Activated naive CD8-positive, alpha-beta T cell treated with anti-CD3 and anti-CD28 coated beads, Interleukin-2, amount 10 ng/mL, durations not matched to agents 7 days and 5 days (primary cell): ENCODE measurements at regions not wholly inside any gene's neighbourhood (a gene's known extent, or its start where the extent isn't known, plus 50 kb on each side); places are given as distances from the start of the nearest gene placed in this dataset.

Source experiments
- ATAC-seq: fragments of 150-1000 bp; cut with Tn5 transposase; one replicate; pipeline ENCODE4 v1.10.0; 2021; ENCODE audit warnings: low read depth, moderate library complexity
- POLR2A ChIA-PET: fragments of 350-600 bp; sonication (Branson Sonifier 250); formaldehyde crosslinking; loops from one replicate; lab custom pipeline; 2021; ENCODE audit warnings: antibody characterized with exemption; lab: Charles Lee
- DNase-seq: peaks from one replicate; pipeline ENCODE4 v3.0.0; 2021
- H3K27ac Mint-ChIP-seq: one replicate; pipeline ENCODE4 v1.8.0; 2022; ENCODE audit warnings: mild to moderate bottlenecking, mixed read lengths
- H3K27me3 Mint-ChIP-seq: one replicate; pipeline ENCODE4 v1.8.0; 2022; ENCODE audit warnings: mild to moderate bottlenecking, moderate library complexity, mixed read lengths
- H3K36me3 Mint-ChIP-seq: one replicate; pipeline ENCODE4 v1.8.0; 2021; ENCODE audit warnings: mild to moderate bottlenecking, mixed read lengths
- H3K4me1 Mint-ChIP-seq: one replicate; pipeline ENCODE4 v1.8.0; 2021; ENCODE audit warnings: mixed read lengths
- H3K4me3 Mint-ChIP-seq: one replicate; pipeline ENCODE4 v1.8.0; 2022; ENCODE audit warnings: mild to moderate bottlenecking, moderate library complexity, mixed read lengths
- H3K9me3 Mint-ChIP-seq: one replicate; pipeline ENCODE4 v1.8.0; 2021; ENCODE audit warnings: mixed read lengths

GRCh38 chr9:90268613-90269012 is 374.0 kb downstream of the DIRAS2 start:
- POLR2A ChIA-PET, result no interaction called here

GRCh38 chr9:90271707-90272106 is 370.9 kb downstream of the DIRAS2 start:
- H3K27ac Mint-ChIP-seq, result no peak overlapping the region
- no peaks in the 10 kb centered on the region for H3K36me3 Mint-ChIP-seq
- POLR2A ChIA-PET, result no interaction called here
- no peak overlapping the region for H3K4me3 Mint-ChIP-seq
- peaks cover 13% of the 10 kb centered on the region for H3K27me3 Mint-ChIP-seq
- ATAC-seq (no peak), DNase-seq (no peak)
- H3K9me3 Mint-ChIP-seq, result no peaks in the 10 kb centered on the region
- H3K4me1 Mint-ChIP-seq, result no peaks in the 10 kb centered on the region

More at GRCh38 chr9:90268613-90269012, 374.0 kb downstream of the DIRAS2 start:
- DNase-seq (no peak), ATAC-seq (no peak)
- Mint-ChIP-seq H3K4me3 (no peak overlapping the region), H3K27me3 (peaks cover 10% of the 10 kb centered on the region), H3K36me3 (no peaks in the 10 kb centered on the region), H3K4me1 (no peaks in the 10 kb centered on the region), H3K9me3 (no peaks in the 10 kb centered on the region), H3K27ac (no peak overlapping the region)

DNA sequence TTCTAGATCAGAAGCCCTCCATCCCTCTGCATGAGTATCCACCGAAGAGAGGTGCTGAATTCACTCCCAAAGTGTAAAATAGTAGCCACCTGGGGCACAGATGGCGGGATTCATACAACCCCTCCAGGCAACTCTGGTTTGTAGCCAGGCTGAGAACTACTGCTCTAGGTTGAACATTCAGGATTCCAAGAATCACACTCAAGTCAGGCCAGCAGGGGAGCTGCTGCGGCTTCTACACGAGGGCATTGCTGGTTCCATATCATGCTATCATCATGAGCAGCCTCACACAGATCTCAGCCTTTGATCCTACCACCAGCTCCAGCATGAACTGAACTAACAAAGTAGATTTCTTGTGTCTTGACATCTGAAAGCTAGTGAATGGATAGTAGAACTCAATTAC is 367.9 kb downstream of the DIRAS2 start:
- Mint-ChIP-seq H3K4me1 (no peaks in the 10 kb centered on the region), H3K36me3 (no peaks in the 10 kb centered on the region), H3K27me3 (peaks cover 22% of the 10 kb centered on the region), H3K27ac (no peak overlapping the region), H3K9me3 (no peaks in the 10 kb centered on the region), H3K4me3 (no peak overlapping the region)
- POLR2A ChIA-PET, result no interaction called here
- ATAC-seq (no peak), DNase-seq (no peak)

DNA sequence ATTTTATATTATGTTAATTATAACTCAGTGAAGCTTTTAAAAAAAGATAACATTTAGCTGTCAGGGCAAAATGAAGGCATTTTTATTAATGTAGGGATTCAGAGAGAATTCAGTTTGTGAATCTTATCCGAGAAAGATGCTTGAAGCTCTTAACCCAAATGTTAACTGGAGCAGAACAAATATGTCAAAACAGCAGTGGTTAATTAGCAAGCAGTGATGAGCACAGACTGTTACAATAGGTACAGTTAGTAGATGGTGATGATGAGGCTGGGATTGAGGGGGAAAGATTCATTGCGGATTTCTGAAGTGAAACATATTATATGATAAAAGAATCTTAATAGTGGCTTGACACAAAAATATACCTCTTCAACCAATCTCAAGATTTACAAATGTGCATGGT is 356.7 kb downstream of the DIRAS2 start:
- no peak overlapping the region for H3K4me3 Mint-ChIP-seq
- H3K36me3 Mint-ChIP-seq, result no peaks in the 10 kb centered on the region
- H3K9me3 Mint-ChIP-seq, result no peaks in the 10 kb centered on the region
- peaks cover 13% of the 10 kb centered on the region for H3K27me3 Mint-ChIP-seq
- H3K27ac Mint-ChIP-seq, result no peak overlapping the region
- ATAC-seq, result no peak
- DNase-seq, result no peak
- H3K4me1 Mint-ChIP-seq, result peaks cover 2% of the 10 kb centered on the region
- POLR2A ChIA-PET, result no interaction called here

DNA sequence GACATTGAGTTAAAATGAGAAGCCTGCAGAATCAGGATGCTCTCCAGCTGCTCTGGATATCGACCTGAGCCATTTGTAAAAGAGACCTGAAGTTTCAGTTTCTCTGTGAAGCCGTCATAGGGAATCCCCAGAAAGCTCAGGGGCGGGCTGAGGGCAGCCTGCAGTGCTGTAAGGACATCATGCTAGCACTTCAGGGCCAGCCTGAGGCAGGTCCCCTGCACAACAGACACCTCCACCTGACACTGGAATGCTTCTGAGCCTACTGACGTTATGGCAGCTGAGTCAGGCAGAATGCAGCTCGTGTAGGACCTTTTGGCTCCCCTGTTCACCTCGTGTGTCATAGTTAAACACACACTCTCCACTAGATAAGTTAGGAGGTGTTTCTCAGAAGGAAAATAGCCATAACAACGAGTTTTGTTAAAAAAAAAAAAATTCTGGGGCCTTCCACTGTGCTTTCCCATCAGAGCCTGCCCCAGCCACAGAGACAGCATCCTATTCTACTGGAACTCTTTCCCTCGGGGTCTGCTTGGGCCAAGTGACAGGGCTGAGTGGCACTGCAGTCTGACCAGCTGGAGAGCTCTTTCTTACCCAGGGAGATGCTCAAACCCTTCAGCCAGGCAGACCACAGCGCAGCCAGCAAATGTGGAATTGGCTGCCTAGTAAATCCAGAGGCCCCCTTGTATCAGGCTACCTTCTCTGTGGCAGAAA is 354.9 kb downstream of the DIRAS2 start:
- H3K27ac Mint-ChIP-seq, result no peak overlapping the region
- POLR2A ChIA-PET, result no interaction called here
- DNase-seq (no peak), ATAC-seq (no peak)
- H3K36me3 Mint-ChIP-seq, result no peaks in the 10 kb centered on the region
- H3K4me3 Mint-ChIP-seq, result no peak overlapping the region
- no peaks in the 10 kb centered on the region for H3K9me3 Mint-ChIP-seq
- H3K27me3 Mint-ChIP-seq, result peaks cover 4% of the 10 kb centered on the region
- peaks cover 2% of the 10 kb centered on the region for H3K4me1 Mint-ChIP-seq

DNA sequence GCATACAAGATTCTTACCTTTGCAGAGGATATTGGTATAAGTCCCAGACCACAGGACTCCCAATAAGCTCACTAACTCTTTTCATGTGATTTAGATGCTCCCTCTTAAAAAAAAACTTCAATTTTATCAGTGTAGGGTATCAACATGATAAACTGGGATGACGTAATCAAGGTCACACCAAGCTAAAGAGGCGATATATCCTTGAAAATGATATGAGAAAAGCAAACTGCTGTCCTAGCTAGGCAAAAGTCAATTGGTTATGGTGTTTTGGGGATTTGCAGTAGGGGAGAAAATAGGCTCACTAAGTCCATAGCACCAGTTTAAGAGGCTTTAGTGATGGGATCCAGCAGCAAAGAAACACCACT is 354.4 kb downstream of the DIRAS2 start:
- H3K4me1 Mint-ChIP-seq, result peaks cover 2% of the 10 kb centered on the region
- H3K27ac Mint-ChIP-seq, result no peak overlapping the region
- POLR2A ChIA-PET, result no interaction called here
- H3K4me3 Mint-ChIP-seq, result no peak overlapping the region
- no peaks in the 10 kb centered on the region for H3K36me3 Mint-ChIP-seq
- peaks cover 4% of the 10 kb centered on the region for H3K27me3 Mint-ChIP-seq
- ATAC-seq, result no peak
- no peak for DNase-seq
- H3K9me3 Mint-ChIP-seq, result no peaks in the 10 kb centered on the region

- peaks cover 6% of the 10 kb centered on the region for H3K27me3 Mint-ChIP-seq
- no peaks in the 10 kb centered on the region for H3K9me3 Mint-ChIP-seq
- H3K4me1 Mint-ChIP-seq, result peaks cover 2% of the 10 kb centered on the region
- H3K36me3 Mint-ChIP-seq, result no peaks in the 10 kb centered on the region
- POLR2A ChIA-PET, result no interaction called here
- no peak overlapping the region for H3K4me3 Mint-ChIP-seq
- ATAC-seq (no peak), DNase-seq (no peak)
- H3K27ac Mint-ChIP-seq, result no peak overlapping the region
Observed at GRCh38 chr9:90290716-90291485, 351.7 kb downstream of the DIRAS2 start.

GRCh38 chr9:90296539-90296938 is 346.1 kb downstream of the DIRAS2 start:
- POLR2A ChIA-PET, result interaction anchor here (0.7 kb wide), 1 partner anchor 318 kb away, joined by 4 read pairs; no protein-coding TSS in a partner anchor
- ATAC-seq, result no peak
- no peak overlapping the region for H3K4me3 Mint-ChIP-seq
- peaks cover 23% of the 10 kb centered on the region for H3K27me3 Mint-ChIP-seq
- DNase-seq, result no peak
- H3K4me1 Mint-ChIP-seq, result no peaks in the 10 kb centered on the region
- no peaks in the 10 kb centered on the region for H3K36me3 Mint-ChIP-seq
- no peaks in the 10 kb centered on the region for H3K9me3 Mint-ChIP-seq
- no peak overlapping the region for H3K27ac Mint-ChIP-seq

- H3K27ac Mint-ChIP-seq, result no peak overlapping the region
Observed at GRCh38 chr9:90299968-90300367, 342.7 kb downstream of the DIRAS2 start.

GRCh38 chr9:90300611-90301276 is 341.9 kb downstream of the DIRAS2 start:
- H3K27ac Mint-ChIP-seq, result no peak overlapping the region
- POLR2A ChIA-PET, result no interaction called here
- DNase-seq (no peak), ATAC-seq (no peak)
- H3K9me3 Mint-ChIP-seq, result no peaks in the 10 kb centered on the region
- no peaks in the 10 kb centered on the region for H3K36me3 Mint-ChIP-seq
- H3K4me3 Mint-ChIP-seq, result no peak overlapping the region
- H3K27me3 Mint-ChIP-seq, result peaks cover 32% of the 10 kb centered on the region
- H3K4me1 Mint-ChIP-seq, result peaks cover 7% of the 10 kb centered on the region

More at GRCh38 chr9:90299968-90300367, 342.7 kb downstream of the DIRAS2 start:
- POLR2A ChIA-PET, result no interaction called here
- peaks cover 7% of the 10 kb centered on the region for H3K4me1 Mint-ChIP-seq
- H3K4me3 Mint-ChIP-seq, result no peak overlapping the region
- no peaks in the 10 kb centered on the region for H3K9me3 Mint-ChIP-seq
- no peak for DNase-seq
- no peaks in the 10 kb centered on the region for H3K36me3 Mint-ChIP-seq
- no peak for ATAC-seq
- peaks cover 32% of the 10 kb centered on the region for H3K27me3 Mint-ChIP-seq

GRCh38 chr9:90301277-90301653 is 341.4 kb downstream of the DIRAS2 start:
- DNase-seq (no peak), ATAC-seq (no peak)
- POLR2A ChIA-PET, result no interaction called here
- peaks cover 28% of the 10 kb centered on the region for H3K27me3 Mint-ChIP-seq
- H3K4me3 Mint-ChIP-seq, result no peak overlapping the region
- H3K36me3 Mint-ChIP-seq, result no peaks in the 10 kb centered on the region
- H3K9me3 Mint-ChIP-seq, result no peaks in the 10 kb centered on the region
- H3K4me1 Mint-ChIP-seq, result peaks cover 7% of the 10 kb centered on the region
- no peak overlapping the region for H3K27ac Mint-ChIP-seq

GRCh38 chr9:90303655-90304054 is 339.0 kb downstream of the DIRAS2 start:
- POLR2A ChIA-PET, result no interaction called here
- H3K36me3 Mint-ChIP-seq, result no peaks in the 10 kb centered on the region
- H3K27me3 Mint-ChIP-seq, result peaks cover 19% of the 10 kb centered on the region
- H3K4me3 Mint-ChIP-seq, result no peak overlapping the region
- H3K4me1 Mint-ChIP-seq, result peaks cover 7% of the 10 kb centered on the region
- ATAC-seq (no peak), DNase-seq (no peak)
- H3K27ac Mint-ChIP-seq, result no peak overlapping the region
- no peaks in the 10 kb centered on the region for H3K9me3 Mint-ChIP-seq

- Mint-ChIP-seq H3K9me3 (no peaks in the 10 kb centered on the region), H3K4me1 (peaks cover 7% of the 10 kb centered on the region), H3K36me3 (no peaks in the 10 kb centered on the region), H3K4me3 (no peak overlapping the region), H3K27ac (no peak overlapping the region), H3K27me3 (peaks cover 19% of the 10 kb centered on the region)
- POLR2A ChIA-PET, result no interaction called here
- ATAC-seq (no peak), DNase-seq (no peak)
Observed at GRCh38 chr9:90306158-90306557, 336.5 kb downstream of the DIRAS2 start.
